GM12878 (cell line): ENCODE measurements at regions not wholly inside any gene's neighbourhood (a gene's known extent, or its start where the extent isn't known, plus 50 kb on each side); places are given as distances from the start of the nearest gene placed in this dataset.

ENCODE experiments used
- ATAC-seq: fragments of 200-7000 bp; cut with Tn5 transposase; 3 replicates; pipeline ENCODE4 v1.9.1; 2020; ENCODE audit warnings: mild to moderate bottlenecking, moderate library complexity
- BruUV-seq: library from RNA; stranded (reverse); fragments of 400-500 nt; replicated peaks from 2 replicates; lab custom pipeline; 2021; lab: Mats Ljungman, UMichigan
- CTCF ChIA-PET: fragments of 300-600 bp; sonication (Branson Sonifier 250); formaldehyde crosslinking; extraction: SDS; loops from one replicate; lab custom pipeline; 2021; ENCODE audit warnings: inconsistent platforms; lab: Yijun Ruan, JAX
- POLR2A ChIA-PET: fragments of 350-600 bp; formaldehyde crosslinking; extraction: SDS; loops from one replicate; lab custom pipeline; 2021; ENCODE audit warnings: inconsistent platforms; lab: Charles Lee
- RAD21 ChIA-PET: fragments of 300-600 bp; sonication (Branson Sonifier 250); formaldehyde crosslinking; loops from one replicate; lab custom pipeline; 2023; ENCODE audit warnings: antibody characterized with exemption; ENCODE audit not compliant: unreplicated experiment; lab: Charles Lee
- SMC1A ChIA-PET: fragments of 300-600 bp; sonication (Branson Sonifier 250); formaldehyde crosslinking; loops from one replicate; lab custom pipeline; 2023; ENCODE audit not compliant: unreplicated experiment, uncharacterized antibody; lab: Charles Lee
- DNase-seq: peaks from one replicate; pipeline ENCODE4 v3.0.0-alpha.2; 2011; ENCODE audit warnings: low read depth, low spot score
- FAIRE-seq: peaks from 3 replicates; lab custom pipeline; 2011; peaks lifted over from hg19 to GRCh38; lab: Jason Lieb, UNC
- H2AFZ ChIP-seq: 2 replicates; pipeline ENCODE4 v1.6.0; 2011; ENCODE audit warnings: low read depth, low read length, control low read depth; ENCODE audit not compliant: control insufficient read depth
- H3K27ac ChIP-seq: 2 replicates; pipeline ENCODE4 v1.5.1; 2011; ENCODE audit warnings: control low read depth; ENCODE audit not compliant: control insufficient read depth, insufficient read depth
- H3K27me3 ChIP-seq, 2 experiments: replicated peaks in 1 of 2; 2 replicates each; pipeline versions ENCODE4 v1.6.0 to v1.6.1; 2011; ENCODE audit warnings: low read length in 1 of 2; ENCODE audit not compliant: control insufficient read depth in 2 of 2, insufficient read depth in 2 of 2
- H3K36me3 ChIP-seq, 2 experiments: 2 replicates each; pipeline ENCODE4 v1.5.1; 2011; ENCODE audit warnings: low read length in 1 of 2; ENCODE audit not compliant: control insufficient read depth in 2 of 2, insufficient read depth in 2 of 2
- H3K4me1 ChIP-seq: 2 replicates; pipeline ENCODE4 v1.6.1; 2011; ENCODE audit warnings: mild to moderate bottlenecking, low read length, moderate library complexity, mixed read lengths; ENCODE audit not compliant: control insufficient read depth, insufficient read depth
- H3K4me2 ChIP-seq: 2 replicates; pipeline ENCODE4 v1.6.0; 2011; ENCODE audit warnings: control low read depth; ENCODE audit not compliant: control insufficient read depth, insufficient read depth
- H3K4me3 ChIP-seq: fragments of 200-600 bp; sonication (generic); 2 replicates; pipeline ENCODE4 v1.5.1; 2016
- H3K79me2 ChIP-seq: 2 replicates; pipeline ENCODE4 v1.6.0; 2011; ENCODE audit warnings: low read length; ENCODE audit not compliant: control insufficient read depth, insufficient read depth
- H3K9ac ChIP-seq: 2 replicates; pipeline ENCODE4 v1.8.0; 2011; ENCODE audit warnings: low read length, control low read depth, mixed read lengths; ENCODE audit not compliant: control insufficient read depth, insufficient read depth
- H3K9me3 ChIP-seq: replicated peaks from 3 replicates; pipeline ENCODE4 v1.5.1; 2011; ENCODE audit warnings: mild to moderate bottlenecking, low read length; ENCODE audit not compliant: control insufficient read depth, insufficient read depth
- H4K20me1 ChIP-seq: 2 replicates; pipeline ENCODE4 v1.6.0; 2011; ENCODE audit not compliant: control insufficient read depth, insufficient read depth
- ASH2L ChIP-seq: fragments of 300-600, 200-600 bp; sonication (generic); IDR thresholded peaks from 2 replicates; pipeline ENCODE4 v1.6.1; 2017; ENCODE audit warnings: low read depth, mild to moderate bottlenecking, borderline replicate concordance
- CBX3 ChIP-seq: fragments of 200-600 bp; sonication (generic); IDR thresholded peaks from 2 replicates; pipeline ENCODE4 v1.6.1; 2016; ENCODE audit warnings: low read depth, borderline replicate concordance
- CBX5 ChIP-seq: sonication (generic); IDR thresholded peaks from 2 replicates; pipeline ENCODE4 v1.6.1; 2016; ENCODE audit warnings: low read depth, moderate library complexity, mild to moderate bottlenecking, inconsistent platforms
- CHD1 ChIP-seq: IDR thresholded peaks from 2 replicates; pipeline ENCODE4 v1.6.1; 2012; ENCODE audit warnings: low read depth, low read length, improper control_type of control experiment
- IKZF2 ChIP-seq, 2 experiments: fragments of 450-650 bp; IDR thresholded peaks; 2 replicates each; pipeline ENCODE4 v1.6.1; 2017; ENCODE audit warnings: mild to moderate bottlenecking in 2 of 2, moderate library complexity in 2 of 2
- KLF5 ChIP-seq: fragments of 450-650 bp; IDR thresholded peaks from 2 replicates; pipeline ENCODE4 v1.6.1; 2014; ENCODE audit warnings: mild to moderate bottlenecking; ENCODE audit not compliant: partially characterized antibody
- NR2C2 ChIP-seq: IDR thresholded peaks from 2 replicates; pipeline ENCODE4 v1.6.1; 2011; ENCODE audit warnings: borderline replicate concordance, low read depth; ENCODE audit not compliant: control insufficient read depth, insufficient read length
- PML ChIP-seq: IDR thresholded peaks from 2 replicates; pipeline ENCODE4 v1.6.1; 2012; ENCODE audit warnings: low read length, inconsistent platforms
- POLR2A ChIP-seq: IDR thresholded peaks from 2 replicates; pipeline ENCODE4 v1.6.1; 2011; ENCODE audit warnings: low read depth, mild to moderate bottlenecking, low read length
- PRDM15 ChIP-seq: fragments of 450-650 bp; formaldehyde crosslinking; IDR thresholded peaks from 2 replicates; pipeline ENCODE4 v1.4.0; 2020; ENCODE audit warnings: mild to moderate bottlenecking, moderate library complexity
- RELA ChIP-seq: fragments of 450-650 bp; IDR thresholded peaks from 2 replicates; pipeline ENCODE4 v1.8.0; 2014; ENCODE audit warnings: borderline replicate concordance; ENCODE audit not compliant: partially characterized antibody
- SPI1 ChIP-seq: IDR thresholded peaks from 2 replicates; pipeline ENCODE4 v1.6.1; 2011; ENCODE audit warnings: low read depth, mild to moderate bottlenecking, low read length, moderate library complexity, borderline replicate concordance; ENCODE audit not compliant: insufficient read depth
- SRF ChIP-seq, 2 experiments: IDR thresholded peaks; 2 replicates each; pipeline ENCODE4 v1.6.1; 2011; ENCODE audit warnings: low read depth in 2 of 2, low read length in 2 of 2, mild to moderate bottlenecking in 1 of 2, moderate library complexity in 1 of 2
- TCF7 ChIP-seq: IDR thresholded peaks from 2 replicates; pipeline ENCODE4 v1.6.1; 2014; ENCODE audit warnings: antibody characterized with exemption, borderline replicate concordance
- WGBS: methylation state at CpG from one replicate; pipeline ENCODE4 v1.1.6; 2016; ENCODE audit warnings: low lambda C conversion rate; ENCODE audit not compliant: insufficient replicate concordance, insufficient coverage; ENCODE audit errors: missing lambda C conversion rate; 5-methylcytosine and 5-hydroxymethylcytosine counted together
- in situ Hi-C: fragments of 300-500 bp; cut with MboI; formaldehyde crosslinking; loops from 9 replicates; pipeline ENCODE4 v1.14.3; 2018; ENCODE audit warnings: mixed read lengths
- intact Hi-C: fragments of 100-400 bp; cut with micrococcal nuclease; formaldehyde crosslinking; loops from one replicate; pipeline ENCODE4 v1.14.2; 2022; ENCODE audit not compliant: unreplicated experiment

- RAD21 ChIA-PET = interaction anchor here (0.6 to 1.8 kb wide), 2 partner anchors 65 to 93 kb away, joined by 3 to 4 read pairs; no protein-coding TSS in a partner anchor
- CTCF ChIA-PET = interaction anchor here (1.4 kb wide), 1 partner anchor 10 kb away, joined by 8 read pairs; no protein-coding TSS in a partner anchor
- no peak overlapping the region for H3K4me2 ChIP-seq
- TF ChIP-seq SRF (IDR thresholded peaks at IDR 0.05; ENCODE audit: low read depth in 2 of 2, low read length in 2 of 2) (no peak), POLR2A (no peak), CHD1 (no peak), RELA (no peak), TCF7 (no peak), ASH2L (no peak), KLF5 (no peak), SPI1 (no peak), CBX3 (no peak), PML (no peak), PRDM15 (CRISPR knock-in tag) (no peak), CBX5 (no peak), NR2C2 (no peak), IKZF2 (IDR thresholded peaks at IDR 0.05) (no peak)
- TF ChIP-seq, all 136 proteins: peak for 0
- ATAC-seq (no peak), FAIRE-seq (no peak), DNase-seq (no peak)
- Histone ChIP-seq H3K4me1 (no peaks in the 10 kb centered on the region), H3K36me3 (no peaks in the 10 kb centered on the region), H2AFZ (no peak overlapping the region), H3K27ac (no peak overlapping the region), H4K20me1 (no peaks in the 10 kb centered on the region), H3K9me3 (no peaks in the 10 kb centered on the region), H3K79me2 (no peaks in the 10 kb centered on the region), H3K9ac (no peak overlapping the region), H3K27me3 (no peaks in the 10 kb centered on the region), H3K4me3 (no peak overlapping the region)
- intact Hi-C loops (no loop called here), in situ Hi-C loops (no loop called here)
- POLR2A ChIA-PET = no interaction called here
- 45% methylated on average over 3 of the region's 3 CpGs for WGBS
- SMC1A ChIA-PET = interaction anchor here (1.4 to 2.5 kb wide), 2 partner anchors 9 to 26 kb away, joined by 3 to 8 read pairs; no protein-coding TSS in a partner anchor
- BruUV-seq = no TSS peak
Observed at GRCh38 chr4:112845386-112845785, 204.1 kb upstream of the ANK2 start.
